Activated T-cell treated with anti-CD3 and anti-CD28 coated beads, Interleukin-2, amount 50 U/mL, for 4 hours (primary cell): ENCODE measurements at regions not wholly inside any gene's neighbourhood (a gene's known extent, or its start where the extent isn't known, plus 50 kb on each side); places are given as distances from the start of the nearest gene placed in this dataset.

Experiments
- ATAC-seq, 2 donors: fragments of 200-7000 bp; cut with Tn5 transposase; one replicate each; pipeline ENCODE4 v1.10.0; 2021
- DNase-seq: peaks from one replicate; pipeline ENCODE4 v3.0.0-alpha.2; 2020
- H3K27me3 Mint-ChIP-seq: one replicate; pipeline ENCODE4 v1.8.0; 2021; ENCODE audit warnings: low read depth, mixed read lengths
- H3K36me3 Mint-ChIP-seq: one replicate; pipeline ENCODE4 v1.8.0; 2022; ENCODE audit warnings: mixed read lengths; ENCODE audit not compliant: insufficient read depth
- H3K4me1 Mint-ChIP-seq: one replicate; pipeline ENCODE4 v1.8.0; 2021; ENCODE audit warnings: low read depth, mixed read lengths
- H3K4me3 Mint-ChIP-seq: one replicate; pipeline ENCODE4 v1.8.0; 2021; ENCODE audit warnings: mild to moderate bottlenecking, moderate library complexity, mixed read lengths
- H3K9me3 Mint-ChIP-seq: one replicate; pipeline ENCODE4 v1.8.0; 2021; ENCODE audit warnings: mixed read lengths

GRCh38 chr5:97548739-97549080, 365.7 kb upstream of the RIOK2 start:
- H3K9me3 Mint-ChIP-seq, result no peaks in the 10 kb centered on the region
- H3K27me3 Mint-ChIP-seq, result no peaks in the 10 kb centered on the region
- peaks cover 20% of the 10 kb centered on the region for H3K4me1 Mint-ChIP-seq
- H3K4me3 Mint-ChIP-seq, result no peak overlapping the region
- ATAC-seq (peak in 1 of 2 donors; percentile 32), DNase-seq (no peak)
- H3K36me3 Mint-ChIP-seq, result no peaks in the 10 kb centered on the region

DNA sequence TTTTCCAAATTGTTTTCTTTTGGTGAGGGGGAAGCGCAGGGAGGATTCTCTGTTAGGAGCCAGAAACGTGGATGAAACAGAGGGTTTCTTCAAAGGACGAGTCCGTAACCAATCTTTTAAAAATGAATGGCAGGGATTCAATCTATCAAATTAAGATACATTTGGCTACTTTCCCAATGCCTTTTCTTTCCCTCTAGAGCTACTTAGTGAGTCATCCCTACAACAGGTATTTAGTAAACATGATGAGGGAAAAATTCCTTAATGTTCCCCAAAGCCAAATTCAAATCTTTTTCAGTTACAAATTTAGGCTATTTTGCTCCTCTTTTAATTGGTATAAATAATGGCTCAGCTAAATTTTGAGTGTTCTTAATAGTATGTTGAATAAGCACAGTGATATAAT, 366.4 kb upstream of the RIOK2 start:
- DNase-seq (no peak), ATAC-seq (no peak)
- Mint-ChIP-seq H3K4me3 (no peak overlapping the region), H3K27me3 (no peaks in the 10 kb centered on the region), H3K36me3 (no peaks in the 10 kb centered on the region), H3K9me3 (no peaks in the 10 kb centered on the region), H3K4me1 (peaks cover 20% of the 10 kb centered on the region)

DNA sequence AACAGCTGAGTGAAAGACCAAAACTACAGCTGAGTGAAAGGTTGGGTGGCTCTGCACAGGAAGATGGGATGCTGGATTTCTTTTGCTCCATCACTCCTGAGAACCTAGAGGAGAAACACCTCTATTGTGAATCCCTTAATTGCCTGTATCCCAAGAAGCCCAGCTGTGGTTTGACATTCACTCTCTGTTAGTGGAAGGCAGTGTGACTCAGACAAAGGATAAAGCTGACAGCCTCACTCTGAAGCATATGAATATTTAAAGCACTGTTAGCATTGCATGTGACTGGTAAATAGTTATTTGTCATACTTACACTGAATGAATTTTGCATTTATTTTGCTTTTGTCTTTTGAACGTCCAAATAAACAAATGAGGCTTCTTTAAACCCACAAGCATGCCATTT, 367.1 kb upstream of the RIOK2 start:
- Mint-ChIP-seq H3K27me3 (no peaks in the 10 kb centered on the region), H3K4me3 (no peak overlapping the region), H3K4me1 (peaks cover 20% of the 10 kb centered on the region), H3K9me3 (no peaks in the 10 kb centered on the region), H3K36me3 (no peaks in the 10 kb centered on the region)
- no peak for DNase-seq
- ATAC-seq, result no peak

- Mint-ChIP-seq H3K9me3 (no peaks in the 10 kb centered on the region), H3K27me3 (no peaks in the 10 kb centered on the region), H3K36me3 (no peaks in the 10 kb centered on the region), H3K4me1 (peaks cover 20% of the 10 kb centered on the region), H3K4me3 (no peak overlapping the region)
- no peak for DNase-seq
- no peak for ATAC-seq
These were observed 367.8 kb upstream of the RIOK2 start for GRCh38 chr5:97550818-97551217.

DNA sequence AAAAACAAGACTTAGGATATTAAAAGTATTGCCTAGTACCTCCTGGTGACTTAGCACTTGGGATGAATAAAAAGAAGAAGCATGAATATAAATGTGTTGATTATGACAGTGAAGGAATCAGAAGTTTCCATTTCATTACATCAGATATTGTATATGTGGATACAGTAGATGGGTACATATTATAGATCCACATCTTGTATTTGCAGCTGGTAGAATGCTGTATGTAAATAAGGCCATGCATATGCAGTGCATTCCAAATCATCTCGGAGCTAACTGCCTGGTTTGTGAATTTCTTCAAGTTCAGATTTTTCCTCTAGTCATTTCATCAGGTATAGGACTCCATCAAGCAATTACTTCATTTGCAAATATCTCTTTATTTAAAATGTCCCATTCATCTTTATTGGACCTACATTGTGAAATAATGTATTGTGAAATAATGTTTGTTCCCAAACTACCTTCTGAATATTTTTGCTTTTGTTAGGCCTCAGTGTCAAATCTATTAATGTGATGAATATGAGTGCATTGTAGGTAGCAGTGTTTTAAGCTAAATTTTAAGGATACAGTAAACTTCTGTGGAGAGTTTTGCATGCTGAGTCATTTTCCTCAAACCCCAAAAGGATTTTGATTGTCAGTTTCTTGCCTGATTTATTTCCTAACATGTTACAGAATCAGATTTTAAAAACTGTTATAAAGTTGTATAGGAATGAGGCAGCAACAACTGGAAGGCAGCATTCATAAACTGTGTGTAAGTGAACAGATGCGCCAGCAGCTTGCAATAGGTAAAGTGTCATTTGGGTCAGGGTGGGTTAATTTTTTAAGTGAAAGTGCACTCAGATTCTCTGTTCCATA, 370.8 kb upstream of the RIOK2 start:
- Mint-ChIP-seq H3K27me3 (no peaks in the 10 kb centered on the region), H3K4me3 (no peak overlapping the region), H3K9me3 (no peaks in the 10 kb centered on the region), H3K36me3 (no peaks in the 10 kb centered on the region), H3K4me1 (peaks cover 5% of the 10 kb centered on the region)
- no peak for DNase-seq
- ATAC-seq, result no peak

DNA sequence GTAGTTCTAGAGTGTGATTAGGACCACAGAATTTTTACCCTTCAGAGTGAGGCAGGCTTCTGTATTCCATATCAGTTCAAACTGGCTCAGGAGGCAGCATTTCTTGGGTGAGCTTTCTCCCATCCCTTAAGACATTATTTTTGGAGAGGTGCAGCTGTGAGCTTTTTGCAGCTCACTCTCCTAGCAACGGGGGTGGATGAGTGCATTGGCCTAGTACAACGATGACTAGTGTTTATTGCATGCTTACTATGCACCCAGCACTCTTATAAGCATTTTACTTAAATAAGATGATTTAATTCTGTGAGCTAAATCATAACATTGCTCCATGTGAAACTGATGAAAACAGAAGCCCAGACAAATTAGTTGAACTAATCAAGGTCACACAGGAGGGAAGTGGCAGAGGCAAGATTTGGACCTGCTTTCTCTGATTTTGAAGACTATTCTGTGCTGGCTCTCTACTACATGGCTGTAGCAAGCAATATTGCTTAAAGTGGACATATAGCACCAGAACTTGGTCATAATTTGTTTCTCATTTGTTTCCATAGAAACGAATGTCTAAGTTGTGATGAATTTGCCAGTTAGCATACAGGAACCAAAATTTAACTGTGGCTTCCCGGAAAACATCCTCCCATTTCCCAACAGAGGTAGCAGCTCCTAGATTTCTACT, 372.1 kb upstream of the RIOK2 start:
- Mint-ChIP-seq H3K4me3 (no peak overlapping the region), H3K9me3 (no peaks in the 10 kb centered on the region), H3K36me3 (no peaks in the 10 kb centered on the region), H3K27me3 (no peaks in the 10 kb centered on the region), H3K4me1 (peaks cover 4% of the 10 kb centered on the region)
- no peak for DNase-seq
- ATAC-seq, result no peak

- no peak for ATAC-seq
- no peaks in the 10 kb centered on the region for H3K27me3 Mint-ChIP-seq
- peaks cover 1% of the 10 kb centered on the region for H3K4me1 Mint-ChIP-seq
- no peak overlapping the region for H3K4me3 Mint-ChIP-seq
- H3K9me3 Mint-ChIP-seq, result no peaks in the 10 kb centered on the region
- no peak for DNase-seq
- H3K36me3 Mint-ChIP-seq, result no peaks in the 10 kb centered on the region
These were observed 372.6 kb upstream of the RIOK2 start for GRCh38 chr5:97555644-97555981.

DNA sequence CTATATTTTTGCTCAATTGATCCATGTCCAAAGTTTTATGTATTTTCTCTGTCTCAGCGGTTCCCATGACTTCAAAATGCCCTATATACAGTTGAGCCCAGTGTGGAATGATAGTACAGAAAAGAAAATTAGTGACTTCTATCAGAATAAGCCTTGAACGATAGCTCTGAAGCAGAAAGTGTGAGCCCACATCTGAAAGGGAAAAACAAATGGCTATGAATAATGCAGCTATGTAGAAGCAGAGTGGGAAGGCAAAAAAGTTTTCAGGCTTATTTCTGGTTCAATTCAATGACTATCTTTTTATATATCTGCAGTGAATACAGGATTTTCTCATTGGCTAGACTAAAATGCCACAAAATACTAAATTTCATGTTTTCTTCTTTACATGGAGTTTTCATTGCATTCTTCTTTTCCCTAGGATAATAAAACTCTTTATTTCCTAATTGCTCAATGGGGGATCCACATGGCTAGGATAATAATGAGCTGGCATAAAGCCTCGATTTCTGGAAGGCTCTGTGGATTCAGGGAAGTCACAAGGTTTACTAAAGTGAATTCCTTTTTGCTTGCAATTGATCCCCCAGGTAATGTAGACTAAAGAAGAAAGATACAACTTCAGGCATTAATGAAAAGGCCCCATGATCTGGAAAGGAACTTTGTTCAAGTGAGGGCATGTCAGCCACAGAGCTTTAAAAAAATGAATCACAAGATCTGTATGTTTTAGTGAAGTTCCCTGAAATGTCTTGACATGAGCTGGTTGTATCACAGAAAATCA, 377.0 kb upstream of the RIOK2 start:
- no peaks in the 10 kb centered on the region for H3K9me3 Mint-ChIP-seq
- no peak for DNase-seq
- ATAC-seq, result no peak
- H3K4me1 Mint-ChIP-seq, result no peaks in the 10 kb centered on the region
- H3K36me3 Mint-ChIP-seq, result no peaks in the 10 kb centered on the region
- H3K4me3 Mint-ChIP-seq, result no peak overlapping the region
- H3K27me3 Mint-ChIP-seq, result peaks cover 2% of the 10 kb centered on the region

DNA sequence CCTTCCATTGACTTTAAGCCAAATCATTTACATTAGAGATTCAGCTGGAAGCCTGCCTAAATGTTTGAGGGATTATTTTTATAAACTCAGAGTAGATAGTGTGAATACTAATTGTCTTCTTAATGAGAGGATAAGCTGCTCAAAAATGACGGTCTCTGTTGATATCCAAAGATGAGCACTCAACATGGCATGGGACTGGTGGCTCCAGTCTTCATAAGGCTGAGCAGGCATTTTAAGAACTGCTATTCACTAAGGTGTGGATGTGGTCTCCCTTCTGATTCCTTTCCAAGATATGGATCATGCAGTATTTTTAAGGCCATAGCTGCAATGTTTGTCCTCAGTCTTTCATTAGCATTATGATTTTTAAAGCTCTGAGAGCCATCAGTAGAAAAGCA, 377.5 kb upstream of the RIOK2 start:
- H3K9me3 Mint-ChIP-seq, result peaks cover 1% of the 10 kb centered on the region
- H3K36me3 Mint-ChIP-seq, result no peaks in the 10 kb centered on the region
- no peaks in the 10 kb centered on the region for H3K4me1 Mint-ChIP-seq
- H3K4me3 Mint-ChIP-seq, result no peak overlapping the region
- ATAC-seq (no peak), DNase-seq (no peak)
- H3K27me3 Mint-ChIP-seq, result peaks cover 2% of the 10 kb centered on the region

GRCh38 chr5:97563050-97563657, 380.1 kb upstream of the RIOK2 start:
- ATAC-seq (no peak), DNase-seq (no peak)
- peaks cover 10% of the 10 kb centered on the region for H3K9me3 Mint-ChIP-seq
- no peaks in the 10 kb centered on the region for H3K36me3 Mint-ChIP-seq
- no peak overlapping the region for H3K4me3 Mint-ChIP-seq
- no peaks in the 10 kb centered on the region for H3K4me1 Mint-ChIP-seq
- peaks cover 2% of the 10 kb centered on the region for H3K27me3 Mint-ChIP-seq

- DNase-seq (no peak), ATAC-seq (no peak)
- Mint-ChIP-seq H3K4me1 (no peaks in the 10 kb centered on the region), H3K9me3 (peaks cover 28% of the 10 kb centered on the region), H3K36me3 (no peaks in the 10 kb centered on the region), H3K4me3 (no peak overlapping the region), H3K27me3 (no peaks in the 10 kb centered on the region)
These were observed 385.3 kb upstream of the RIOK2 start for GRCh38 chr5:97568382-97568781.

GRCh38 chr5:97570242-97570641, 387.2 kb upstream of the RIOK2 start:
- Mint-ChIP-seq H3K27me3 (no peaks in the 10 kb centered on the region), H3K36me3 (no peaks in the 10 kb centered on the region), H3K4me3 (no peak overlapping the region), H3K9me3 (peaks cover 28% of the 10 kb centered on the region), H3K4me1 (no peaks in the 10 kb centered on the region)
- DNase-seq (no peak), ATAC-seq (no peak)

- Mint-ChIP-seq H3K9me3 (peaks cover 8% of the 10 kb centered on the region), H3K4me3 (no peak overlapping the region)
- no peak for ATAC-seq
These were observed 392.3 kb upstream of the RIOK2 start for GRCh38 chr5:97575322-97575721.

GRCh38 chr5:97576956-97577355, 393.9 kb upstream of the RIOK2 start:
- no peak for ATAC-seq

More at GRCh38 chr5:97575322-97575721, 392.3 kb upstream of the RIOK2 start:
- Mint-ChIP-seq H3K4me1 (no peaks in the 10 kb centered on the region), H3K27me3 (no peaks in the 10 kb centered on the region), H3K36me3 (no peaks in the 10 kb centered on the region)
- no peak for DNase-seq

More at GRCh38 chr5:97576956-97577355, 393.9 kb upstream of the RIOK2 start:
- Mint-ChIP-seq H3K27me3 (no peaks in the 10 kb centered on the region), H3K36me3 (no peaks in the 10 kb centered on the region), H3K4me1 (no peaks in the 10 kb centered on the region), H3K4me3 (no peak overlapping the region), H3K9me3 (no peaks in the 10 kb centered on the region)
- no peak for DNase-seq
